GM21423 (cell line): ENCODE measurements at regions not wholly inside any gene's neighbourhood (a gene's known extent, or its start where the extent isn't known, plus 50 kb on each side); places are given as distances from the start of the nearest gene placed in this dataset.

Source experiments
- ATAC-seq: cut with Tn5 transposase; IDR thresholded peaks from one replicate; pipeline ENCODE4 v1.9.1; 2021; ENCODE audit warnings: mild to moderate bottlenecking, moderate library complexity; ENCODE audit not compliant: unreplicated experiment

GRCh38 chr1:117678246-117678977, 72.6 kb downstream of the TENT5C start:
- no peak for ATAC-seq

DNA sequence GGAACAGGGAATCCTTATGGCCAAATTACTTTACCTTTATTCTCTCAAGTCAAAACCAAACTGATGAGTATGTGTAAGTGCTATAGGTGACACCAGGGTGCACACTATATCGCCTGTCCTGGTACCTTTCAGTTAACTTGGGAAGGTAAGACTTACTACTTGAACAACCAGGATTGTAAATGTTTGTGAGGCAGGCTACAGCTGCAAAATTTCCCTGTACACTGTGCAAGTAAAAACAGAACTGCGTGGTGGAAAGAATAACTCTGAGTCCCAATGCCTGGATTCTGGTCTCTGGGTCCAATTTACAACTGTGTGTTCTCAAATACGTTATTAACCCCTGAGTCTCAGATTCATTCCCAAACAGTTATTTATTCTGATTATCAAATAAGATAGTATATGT, 73.5 kb downstream of the TENT5C start:
- no peak for ATAC-seq

DNA sequence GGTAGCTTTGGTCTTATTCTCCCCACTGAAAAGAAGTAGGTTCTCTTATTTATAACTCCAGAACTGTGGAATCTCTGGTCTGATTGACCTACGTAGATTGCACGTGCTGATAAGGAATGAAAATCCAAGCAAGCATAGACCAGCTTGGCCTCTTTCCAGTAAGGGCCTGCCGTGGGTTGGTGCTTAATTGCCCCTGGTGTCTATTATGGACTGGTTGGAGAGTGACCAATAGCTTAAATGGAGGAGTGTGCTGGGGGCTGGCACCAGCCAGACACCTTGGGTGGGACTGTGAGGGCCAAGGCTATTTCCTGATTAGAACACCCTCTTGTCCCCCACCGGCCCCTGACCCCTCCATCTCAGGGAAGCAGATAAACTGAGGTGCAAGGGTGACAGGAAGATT, 74.0 kb downstream of the TENT5C start:
- ATAC-seq, result no peak

GRCh38 chr1:117680316-117681002, 74.6 kb downstream of the TENT5C start:
- ATAC-seq, result no peak

DNA sequence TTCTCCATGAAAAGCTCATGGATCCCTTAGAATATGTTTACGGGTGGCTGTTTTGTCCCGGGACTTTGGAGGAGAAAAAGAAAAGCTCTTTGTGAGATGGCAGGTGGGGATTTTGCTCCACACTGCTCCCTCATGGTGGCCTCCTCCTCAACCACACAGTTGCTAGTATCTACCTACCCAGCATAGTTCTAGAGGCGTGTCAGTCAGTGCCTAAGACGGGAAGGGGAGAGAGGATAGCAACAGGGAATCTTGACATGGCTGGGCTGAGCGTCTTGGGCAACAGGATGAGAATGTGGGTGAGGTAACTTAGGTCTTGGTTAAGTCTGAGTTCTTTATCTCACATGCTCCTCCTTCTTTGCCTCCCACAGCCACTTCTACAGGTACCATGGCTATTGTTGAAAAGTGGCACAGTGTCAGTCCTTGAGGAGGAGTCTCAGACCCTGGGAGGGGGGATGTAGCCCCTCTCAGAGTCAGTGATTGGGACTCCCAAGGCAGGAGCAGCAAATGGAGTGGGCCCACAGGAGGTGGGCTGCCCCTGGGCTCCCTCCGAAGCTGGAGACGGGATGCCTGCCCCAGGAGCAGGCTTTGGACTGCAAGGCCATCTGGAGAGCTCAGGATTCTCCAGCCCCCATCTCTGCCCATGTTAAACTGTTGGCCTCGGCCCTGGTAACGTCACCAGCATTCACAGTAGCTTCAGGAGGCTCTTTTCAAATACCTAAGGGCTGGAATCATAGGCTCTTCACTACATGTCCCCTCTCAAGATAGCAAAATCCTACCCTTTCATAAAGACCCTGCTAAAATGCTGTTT, 75.4 kb downstream of the TENT5C start:
- no peak for ATAC-seq

DNA sequence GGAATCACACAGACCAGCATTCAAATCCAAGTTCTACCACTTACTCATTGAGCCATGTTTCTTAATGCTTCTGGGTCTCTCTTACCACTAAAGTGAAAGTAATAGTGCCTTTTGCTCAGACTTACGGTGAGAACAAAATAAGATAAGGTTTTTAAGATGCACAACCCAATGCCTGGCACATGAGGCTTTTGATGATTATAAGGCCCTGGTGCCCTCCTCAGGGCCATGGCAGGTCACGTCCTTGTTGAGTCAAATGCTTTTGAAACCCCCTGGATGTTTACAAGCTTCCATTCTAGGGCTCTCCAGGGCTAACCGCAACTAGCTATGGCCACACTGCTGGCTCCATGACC, 76.0 kb downstream of the TENT5C start:
- no peak for ATAC-seq

GRCh38 chr1:117682372-117682771, 76.5 kb downstream of the TENT5C start:
- no peak for ATAC-seq

GRCh38 chr1:117683571-117684285, 77.9 kb downstream of the TENT5C start:
- ATAC-seq, result no peak

DNA sequence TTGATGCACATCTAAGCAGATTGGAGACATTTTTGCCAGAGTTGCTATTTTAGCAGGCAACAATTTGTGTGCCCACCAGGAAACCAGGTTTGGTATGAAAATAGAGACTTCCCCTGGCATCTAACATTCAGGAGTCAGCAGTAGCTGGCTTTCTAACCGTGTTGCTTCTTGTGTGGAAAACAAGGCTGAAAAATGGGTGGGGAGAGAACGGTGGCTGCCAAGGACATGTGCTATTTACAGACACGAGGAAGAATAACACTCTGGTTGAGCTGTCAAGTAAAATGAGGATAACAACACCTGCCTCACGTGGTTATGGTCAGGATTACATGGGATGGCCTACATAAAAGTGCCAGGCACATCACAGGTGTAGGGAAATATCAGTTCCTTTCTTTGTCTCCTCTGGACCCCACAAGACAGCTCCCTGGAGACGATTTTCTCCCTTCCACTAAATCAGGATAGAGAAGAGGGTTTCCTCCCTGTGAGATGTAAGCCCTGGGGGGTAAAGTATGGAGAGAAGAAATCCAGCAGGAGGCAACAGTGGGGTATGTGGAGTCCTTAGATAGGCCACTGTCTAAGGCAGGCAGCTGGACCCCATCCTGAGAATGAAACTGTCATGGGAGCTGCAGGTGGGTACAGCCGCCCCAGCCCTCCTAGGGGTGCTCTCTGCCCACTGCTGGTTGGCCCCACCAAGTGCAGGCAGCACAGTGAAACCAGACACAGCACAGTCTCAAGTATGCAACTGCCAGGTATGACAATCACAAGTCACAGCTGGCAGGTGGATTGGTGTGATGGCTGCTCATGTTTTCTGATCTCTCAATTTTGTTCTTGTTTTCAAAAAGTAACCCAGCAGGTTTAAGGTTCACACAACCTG, 80.3 kb downstream of the TENT5C start:
- ATAC-seq, result no peak

GRCh38 chr1:117686907-117687306, 81.1 kb downstream of the TENT5C start:
- ATAC-seq, result no peak

- no peak for ATAC-seq
Observed at GRCh38 chr1:117689997-117690625, 84.3 kb downstream of the TENT5C start.

DNA sequence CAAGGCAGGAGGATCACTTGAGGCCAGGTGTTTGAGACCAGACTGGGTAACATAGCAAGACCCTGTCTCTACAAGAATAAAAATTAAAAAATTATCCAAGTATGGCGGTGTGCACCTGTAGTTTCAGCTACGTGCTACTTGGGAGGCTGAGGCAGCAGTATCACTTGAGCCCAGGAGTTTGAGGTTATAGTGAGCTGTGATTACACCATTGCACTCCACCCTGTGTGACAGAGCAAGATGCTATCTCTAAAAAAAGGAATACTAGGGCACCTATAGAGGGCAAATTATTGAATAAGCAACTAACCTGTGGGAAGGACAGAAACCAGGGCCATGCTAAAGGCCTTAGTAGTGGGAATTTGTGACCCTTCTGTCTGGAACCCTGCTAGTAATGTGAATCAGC, 86.1 kb downstream of the TENT5C start:
- no peak for ATAC-seq

GRCh38 chr1:117694543-117694942, 88.7 kb downstream of the TENT5C start:
- no peak for ATAC-seq

GRCh38 chr1:117695796-117696490, 90.1 kb downstream of the TENT5C start:
- no peak for ATAC-seq

DNA sequence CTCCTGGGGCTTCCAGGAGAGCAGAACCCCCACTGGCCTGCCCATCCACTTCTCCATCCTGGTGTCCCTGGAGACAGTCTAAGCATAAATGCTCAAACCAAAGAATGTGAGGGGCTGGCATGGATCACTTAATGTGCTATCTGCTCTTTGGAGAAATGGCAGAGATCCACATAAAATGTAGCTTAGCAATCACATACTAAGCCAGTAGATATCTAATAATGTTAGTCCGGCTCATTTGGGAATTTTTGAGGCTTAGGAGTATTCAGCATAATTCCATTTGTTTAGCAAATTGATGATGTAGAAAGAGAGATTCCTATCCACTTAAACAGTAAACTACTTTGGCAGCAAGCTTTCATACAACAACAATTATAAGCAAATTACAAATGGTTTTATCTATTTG, 90.7 kb downstream of the TENT5C start:
- no peak for ATAC-seq

DNA sequence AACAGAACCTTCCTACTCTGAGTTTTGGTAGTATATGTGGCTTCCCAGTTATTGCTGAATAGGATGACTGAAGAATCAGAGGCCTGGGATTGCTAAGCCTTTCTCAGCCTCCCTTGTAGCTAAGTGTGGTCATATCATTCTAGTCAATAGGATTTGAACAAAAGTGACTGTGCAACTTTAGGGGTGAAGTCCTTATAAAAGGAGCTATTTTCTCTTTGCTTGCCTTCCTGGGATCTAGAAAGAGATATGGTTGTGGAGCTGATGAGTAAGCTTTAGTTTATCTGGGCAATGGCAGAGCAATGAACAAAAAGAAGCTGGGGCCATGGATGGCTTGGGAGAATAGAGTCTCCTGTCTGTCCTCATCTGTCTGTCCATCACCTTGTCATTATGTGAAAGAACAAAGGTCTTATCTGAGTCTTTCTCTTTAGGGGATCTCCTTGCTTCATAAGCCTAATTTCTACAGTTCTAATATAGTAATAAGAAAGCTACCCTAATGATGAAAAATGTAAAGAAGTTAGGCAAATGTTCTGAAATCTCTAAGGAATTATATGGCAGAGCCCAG, 91.5 kb downstream of the TENT5C start:
- no peak for ATAC-seq

- ATAC-seq, result no peak
Observed at GRCh38 chr1:117698398-117699160, 92.7 kb downstream of the TENT5C start.

- no peak for ATAC-seq
Observed at GRCh38 chr1:117699953-117700352, 94.1 kb downstream of the TENT5C start.
